ENCODE measurements at regions not wholly inside any gene's neighbourhood (a gene's known extent, or its start where the extent isn't known, plus 50 kb on each side); places are given as distances from the start of the nearest gene placed in this dataset.
A peak's percentile ranks its signal among the peaks of the same experiment; 100 is the strongest.

DNA sequence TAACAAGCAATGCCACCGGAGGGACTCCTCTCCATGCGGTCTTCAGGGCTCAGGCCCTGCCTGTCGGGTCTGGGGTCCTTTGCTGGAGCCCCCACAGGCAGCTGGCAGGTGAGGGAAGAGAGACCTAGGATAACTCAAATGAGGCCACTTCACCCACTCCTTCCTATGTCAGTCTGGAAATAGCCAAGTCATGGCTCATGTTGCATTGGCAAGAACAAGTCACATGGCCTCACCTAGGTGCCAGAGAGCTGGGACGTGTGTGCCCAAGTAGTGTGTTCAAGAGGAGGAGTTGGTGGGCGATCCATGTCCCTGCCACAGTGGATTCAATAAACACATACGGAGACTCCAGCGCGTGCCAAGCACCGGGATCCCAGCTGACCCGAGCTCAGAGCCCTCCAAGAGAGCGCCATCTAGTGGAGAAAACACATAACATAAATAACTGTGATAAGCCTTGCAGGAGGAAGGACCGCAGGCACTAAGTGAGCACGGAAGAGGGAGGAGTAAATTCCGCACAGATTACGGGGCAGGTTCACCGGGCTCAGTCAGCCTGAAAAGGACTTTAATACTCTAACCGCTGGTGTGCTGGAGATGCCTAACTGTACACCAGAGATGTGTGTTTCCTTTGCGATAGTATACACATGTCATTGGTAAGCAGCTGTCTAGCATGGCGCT, 580.8 kb downstream of the CCDC171 start:
- peak; percentile 90 for DNase-seq (ENCODE audit: low read depth)

DNA sequence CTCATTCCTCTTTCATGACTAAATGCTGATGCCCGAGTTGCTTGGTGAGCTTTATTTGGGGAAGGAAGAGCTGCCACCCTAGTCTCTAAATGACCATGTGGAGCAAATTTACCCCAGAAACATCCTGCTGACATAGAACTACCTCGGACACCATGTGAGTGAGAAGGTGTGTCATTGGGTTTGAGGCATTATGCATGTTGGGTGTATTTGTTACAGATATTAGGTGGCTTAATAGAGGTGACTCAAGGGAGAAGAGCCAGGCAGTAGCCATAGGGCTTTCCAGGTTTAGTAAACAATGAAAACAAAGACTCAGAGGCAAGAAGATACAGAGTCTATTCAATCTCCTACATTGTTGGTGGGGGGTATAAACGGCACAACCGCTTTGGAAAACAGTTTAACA, 581.5 kb downstream of the CCDC171 start:
- DNase-seq (ENCODE audit: low read depth) = no peak

DNA sequence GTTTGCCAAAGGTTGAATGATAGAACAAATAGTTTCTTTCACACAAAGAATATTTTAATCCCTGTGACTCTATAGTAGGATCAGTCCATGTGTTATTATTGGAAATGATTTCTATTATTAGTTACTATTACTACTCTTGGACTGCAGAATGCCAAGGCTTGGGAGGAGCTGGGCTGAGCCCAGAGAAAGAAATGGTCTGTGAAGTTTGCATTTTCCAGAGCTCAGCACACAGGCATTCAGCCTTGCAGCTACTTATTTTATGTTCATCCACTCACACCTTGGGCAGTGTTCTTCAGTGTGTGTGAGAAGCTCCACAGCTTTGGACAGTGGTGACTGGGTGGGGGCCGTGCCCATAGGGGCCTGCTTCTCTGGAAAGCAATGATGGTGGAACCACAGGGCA, 583.1 kb downstream of the CCDC171 start:
- DNase-seq (ENCODE audit: low read depth) = no peak

DNA sequence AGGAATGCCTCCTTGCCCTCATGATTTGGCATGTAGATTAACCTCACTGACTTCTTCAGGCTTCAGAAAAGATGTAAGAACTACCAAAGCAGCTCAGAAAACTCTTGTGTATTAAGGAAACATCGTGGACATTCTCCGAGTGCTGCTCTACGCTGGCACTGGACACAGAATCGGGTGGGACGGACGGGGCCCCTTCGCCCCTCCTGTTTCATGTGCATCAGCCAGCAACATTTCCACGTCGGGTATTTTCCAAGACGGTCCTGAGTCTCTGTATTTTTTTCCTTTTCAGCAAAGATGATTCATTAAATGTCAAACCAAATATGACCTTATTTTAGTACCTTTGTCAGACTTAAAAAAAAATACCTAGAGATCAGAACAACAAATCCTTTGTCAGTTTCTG, 583.6 kb downstream of the CCDC171 start:
- no peak for DNase-seq (ENCODE audit: low read depth)

DNA sequence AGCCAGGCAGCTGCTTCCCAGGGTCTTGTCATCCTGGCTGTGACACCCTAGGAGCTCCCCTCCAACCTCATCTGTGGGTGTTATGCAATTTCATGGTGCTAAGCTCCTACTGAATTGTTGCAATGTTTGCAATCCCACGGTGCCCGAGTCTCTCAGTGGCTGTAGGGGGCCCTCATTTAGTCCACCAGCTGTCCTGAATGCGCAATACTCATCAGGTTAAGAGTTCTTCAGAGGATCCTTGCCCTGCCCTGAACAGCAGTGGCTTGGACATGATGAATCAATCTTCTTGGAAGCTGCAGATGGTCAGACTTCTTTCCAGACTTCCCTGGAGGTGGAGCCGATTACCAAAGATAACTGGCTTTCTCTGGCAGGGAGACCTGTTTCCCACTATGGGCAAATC, 584.1 kb downstream of the CCDC171 start:
- peak; percentile 93 for DNase-seq (ENCODE audit: low read depth)

DNA sequence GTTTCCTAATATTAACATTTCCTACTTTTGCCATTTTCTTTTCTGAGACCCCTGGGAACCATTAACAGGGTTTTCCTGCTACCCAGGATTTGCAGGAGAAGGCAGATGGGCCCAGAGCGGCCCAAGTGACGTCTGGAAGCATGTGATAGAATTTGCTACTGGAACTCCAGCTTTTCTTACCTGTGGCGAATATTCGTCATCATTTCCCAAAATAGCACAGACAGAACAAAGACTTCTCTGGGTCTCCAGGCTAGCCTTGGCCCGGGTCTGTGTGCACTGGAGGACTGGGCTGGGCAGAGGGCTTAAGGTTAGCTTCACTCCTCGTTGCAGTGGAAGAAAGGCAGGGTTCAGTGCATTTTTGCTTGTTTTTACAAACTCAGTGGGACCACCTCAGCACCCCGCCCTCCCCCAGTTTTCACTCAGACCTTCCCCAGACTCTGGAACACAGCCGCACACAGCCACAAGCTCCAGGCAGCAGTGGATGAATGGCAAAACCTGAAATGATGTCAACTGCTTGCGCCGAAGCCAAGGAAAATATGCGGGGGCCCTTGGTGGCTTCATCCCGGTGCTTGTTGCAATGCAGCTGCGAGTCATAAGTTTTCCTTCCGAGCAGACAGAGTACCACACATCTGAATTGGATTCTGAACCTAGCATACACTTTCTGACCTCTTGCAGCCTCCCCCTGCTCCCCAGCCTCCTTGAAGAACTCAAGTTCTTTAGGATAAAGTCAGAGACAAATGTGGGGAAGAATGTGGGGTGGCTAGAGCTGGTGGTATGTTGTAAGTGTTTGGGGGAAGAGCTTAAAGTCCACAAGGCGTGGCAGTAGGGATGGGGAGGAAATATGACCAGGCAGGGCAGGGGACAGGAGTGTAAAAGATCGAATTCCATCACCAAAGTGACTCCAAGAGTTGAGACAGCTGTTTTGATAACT, 586.0 kb downstream of the CCDC171 start:
- peak; percentile 88 for DNase-seq (ENCODE audit: low read depth)

DNA sequence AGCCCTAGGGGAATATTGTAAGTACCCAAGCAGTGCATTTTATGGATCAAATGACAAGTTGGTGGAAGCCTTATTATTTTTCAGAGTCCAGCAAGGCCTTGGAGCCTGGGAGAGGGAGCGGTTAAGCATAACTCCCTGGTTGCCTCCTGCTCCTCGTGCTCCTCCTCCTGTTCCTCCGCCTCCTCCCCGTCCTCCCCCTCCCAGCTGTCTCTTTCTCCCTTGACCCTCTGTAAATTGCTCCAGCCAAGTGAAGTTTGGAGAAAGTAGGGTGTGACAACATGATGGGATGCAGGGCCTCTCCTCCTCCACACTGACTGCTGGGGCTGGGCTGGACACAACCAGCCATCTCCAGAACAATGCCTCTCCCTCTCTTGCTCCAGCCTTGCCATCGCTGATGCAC, 586.9 kb downstream of the CCDC171 start:
- peak; percentile 53 for DNase-seq (ENCODE audit: low read depth)

DNA sequence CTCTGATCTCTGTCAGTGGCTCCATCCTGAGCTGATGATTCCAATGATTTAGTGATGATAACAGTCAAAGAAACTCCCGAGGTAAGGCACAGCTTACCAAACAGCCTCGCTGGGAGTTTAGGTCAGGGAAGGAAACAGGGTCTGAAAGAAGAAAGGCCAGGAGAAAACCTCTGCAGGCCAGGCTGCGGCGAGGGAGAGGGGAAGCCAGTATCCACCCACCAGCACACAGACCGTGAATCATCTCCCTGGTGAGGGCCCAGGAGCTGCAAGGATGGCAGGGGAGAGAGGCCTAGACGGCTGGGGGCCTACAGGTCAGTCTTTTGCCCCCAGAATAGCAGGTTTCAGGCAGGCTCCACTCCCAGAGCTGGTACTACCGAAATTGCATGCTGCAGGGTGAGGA, 590.5 kb downstream of the CCDC171 start:
- DNase-seq (ENCODE audit: low read depth) = peak; percentile 70

DNA sequence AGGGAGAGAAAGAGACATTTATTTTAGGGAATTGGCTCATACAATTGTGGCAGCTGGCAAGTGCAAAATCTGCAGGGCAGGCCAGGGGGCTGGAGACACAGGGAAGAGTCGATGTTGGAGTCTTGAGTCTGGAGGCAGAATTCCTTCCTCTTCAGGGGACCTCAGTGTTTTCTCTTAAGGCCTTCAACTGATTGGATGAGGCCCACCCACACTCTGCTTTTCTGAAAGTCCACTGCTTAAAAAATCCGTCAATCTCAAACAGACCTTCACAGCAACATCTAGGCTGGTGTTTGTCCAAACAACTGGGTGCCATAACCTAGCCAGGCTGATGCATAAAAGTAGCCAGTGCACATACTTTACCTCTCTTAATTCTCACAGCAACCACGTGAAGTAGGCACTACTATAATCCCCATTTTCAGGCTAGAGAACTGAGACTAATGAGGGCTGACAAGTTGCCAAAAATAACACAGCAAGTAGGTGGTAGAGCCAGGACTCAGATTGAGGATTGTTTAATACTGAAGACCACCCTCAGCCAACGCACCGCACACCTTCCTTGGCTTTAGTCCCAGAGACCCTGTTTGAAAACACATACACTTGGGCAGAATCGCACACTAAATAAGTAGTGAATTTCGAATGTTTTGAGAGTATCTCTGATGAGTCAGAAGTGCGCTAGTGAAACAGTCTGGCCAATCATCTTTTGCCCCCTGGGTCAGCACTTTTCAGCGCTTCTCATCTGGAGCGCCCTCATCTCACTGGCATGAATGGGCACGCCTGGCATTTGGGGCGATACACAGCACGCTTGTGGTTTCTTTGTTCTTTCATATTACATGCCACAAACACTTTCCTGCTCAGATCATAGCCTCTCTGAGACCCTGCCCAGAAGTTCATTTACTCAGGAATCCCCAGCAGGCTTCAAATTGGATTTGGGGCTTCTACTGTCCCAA, 591.4 kb downstream of the CCDC171 start:
- peak; percentile 61 for DNase-seq (ENCODE audit: low read depth)

DNA sequence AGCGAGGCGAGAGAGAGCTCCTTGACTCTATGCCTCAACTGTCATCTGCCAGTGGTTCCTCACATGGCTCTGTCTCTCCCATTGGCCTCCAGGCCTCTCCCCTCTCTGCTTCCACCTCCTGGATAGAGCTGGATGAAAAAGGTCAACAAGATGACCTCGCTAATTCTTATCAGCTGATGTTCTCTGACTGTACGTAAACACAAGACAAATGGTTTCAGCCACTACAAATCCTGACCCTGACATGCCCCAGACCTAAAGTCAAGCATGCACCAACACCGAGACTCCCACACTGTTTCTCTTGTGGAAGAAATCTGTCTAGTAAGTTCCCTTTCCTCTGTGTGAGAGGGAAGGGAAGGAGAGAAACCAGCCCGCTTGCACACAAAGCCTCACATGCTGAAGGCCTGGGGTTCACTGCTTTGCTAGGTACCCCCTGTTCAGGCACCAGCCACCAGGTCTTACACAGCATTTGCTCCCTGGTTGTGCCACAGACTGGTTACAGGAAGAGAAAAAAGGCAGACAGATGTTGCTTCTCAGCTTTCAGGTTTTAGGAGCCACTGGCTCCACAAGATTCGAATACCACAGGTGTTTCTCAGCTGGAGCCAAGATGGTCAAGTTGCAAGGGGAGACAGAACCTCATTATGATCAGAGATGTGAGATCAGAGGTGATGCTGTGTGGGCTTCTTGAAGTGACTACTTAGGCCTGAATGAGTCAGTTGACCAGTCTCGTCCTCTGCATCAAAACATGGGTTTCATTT, 592.5 kb downstream of the CCDC171 start:
- DNase-seq (ENCODE audit: low read depth) = peak; percentile 98

DNA sequence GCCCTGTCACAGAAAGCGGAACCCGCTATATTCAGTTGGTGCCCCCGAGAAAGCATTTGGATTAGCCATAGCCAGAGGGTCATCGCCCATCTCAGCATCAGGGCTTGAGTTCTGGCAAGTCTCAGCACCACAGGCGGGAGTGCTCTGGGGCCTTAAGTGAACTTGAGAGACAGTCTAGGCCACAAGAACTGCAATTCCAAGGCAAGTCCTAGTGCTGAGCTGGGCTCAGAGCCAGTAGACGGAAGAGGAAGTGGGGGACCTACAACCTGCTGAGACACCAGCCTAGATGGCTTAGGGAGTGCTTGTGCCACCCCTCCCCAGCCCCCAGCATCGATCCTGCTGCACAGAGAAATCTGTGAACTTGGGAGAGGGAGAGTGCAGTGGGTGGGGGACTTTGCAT, 594.9 kb downstream of the CCDC171 start:
- DNase-seq (ENCODE audit: low read depth) = no peak

DNA sequence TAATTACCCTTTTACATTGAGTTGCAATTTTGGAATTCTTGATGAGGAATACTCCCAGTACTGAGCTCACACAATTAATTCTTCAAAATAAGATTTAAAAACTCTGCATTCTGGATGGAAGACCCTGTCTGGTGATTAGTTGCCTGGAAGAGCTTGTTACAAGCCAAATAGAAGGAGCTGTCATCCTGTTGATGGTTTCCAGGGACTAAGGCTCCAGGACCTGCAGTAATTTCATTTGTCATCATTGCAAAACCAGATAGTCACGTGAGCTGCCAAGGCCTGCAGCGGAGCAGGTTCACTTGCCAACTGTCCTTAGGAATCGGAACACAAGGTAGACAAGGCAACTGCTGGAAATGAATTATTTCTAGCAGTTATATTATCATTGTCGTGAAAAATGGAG, 597.7 kb downstream of the CCDC171 start:
- peak; percentile 98 for DNase-seq (ENCODE audit: low read depth)

DNA sequence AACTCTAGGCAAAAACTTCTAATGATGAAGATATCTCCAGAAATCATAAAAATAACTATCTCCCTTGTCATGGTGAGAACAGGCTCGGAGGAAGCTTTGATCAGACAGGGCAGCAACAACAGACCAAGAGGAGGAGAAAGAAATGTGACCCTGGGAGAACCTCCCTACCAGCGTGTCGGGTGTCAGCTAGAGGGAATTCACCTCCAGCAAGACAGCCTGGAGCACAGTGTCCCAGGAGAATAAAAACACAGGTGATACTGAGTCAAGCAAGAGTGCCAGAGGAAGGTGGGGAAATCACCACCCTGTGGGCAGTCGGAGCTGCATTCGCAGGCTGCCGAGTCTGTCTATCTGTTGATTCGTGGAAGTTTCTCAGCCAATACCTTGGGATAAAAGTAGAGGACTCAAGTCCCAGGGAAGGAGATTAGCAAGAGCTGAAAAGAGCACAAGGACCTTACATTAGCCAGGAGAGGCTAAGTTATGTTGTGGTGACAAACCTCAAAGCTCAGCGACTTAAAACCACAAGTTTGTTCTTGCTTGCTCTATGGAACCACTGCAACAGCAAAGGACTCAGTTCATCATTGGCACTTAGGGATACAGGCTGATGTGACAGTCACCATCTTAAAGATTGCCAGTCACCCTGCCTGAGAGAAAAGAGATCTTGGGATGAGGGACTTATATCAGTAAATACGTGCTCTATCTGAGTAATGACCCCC, 598.3 kb downstream of the CCDC171 start:
- no peak for DNase-seq (ENCODE audit: low read depth)

DNA sequence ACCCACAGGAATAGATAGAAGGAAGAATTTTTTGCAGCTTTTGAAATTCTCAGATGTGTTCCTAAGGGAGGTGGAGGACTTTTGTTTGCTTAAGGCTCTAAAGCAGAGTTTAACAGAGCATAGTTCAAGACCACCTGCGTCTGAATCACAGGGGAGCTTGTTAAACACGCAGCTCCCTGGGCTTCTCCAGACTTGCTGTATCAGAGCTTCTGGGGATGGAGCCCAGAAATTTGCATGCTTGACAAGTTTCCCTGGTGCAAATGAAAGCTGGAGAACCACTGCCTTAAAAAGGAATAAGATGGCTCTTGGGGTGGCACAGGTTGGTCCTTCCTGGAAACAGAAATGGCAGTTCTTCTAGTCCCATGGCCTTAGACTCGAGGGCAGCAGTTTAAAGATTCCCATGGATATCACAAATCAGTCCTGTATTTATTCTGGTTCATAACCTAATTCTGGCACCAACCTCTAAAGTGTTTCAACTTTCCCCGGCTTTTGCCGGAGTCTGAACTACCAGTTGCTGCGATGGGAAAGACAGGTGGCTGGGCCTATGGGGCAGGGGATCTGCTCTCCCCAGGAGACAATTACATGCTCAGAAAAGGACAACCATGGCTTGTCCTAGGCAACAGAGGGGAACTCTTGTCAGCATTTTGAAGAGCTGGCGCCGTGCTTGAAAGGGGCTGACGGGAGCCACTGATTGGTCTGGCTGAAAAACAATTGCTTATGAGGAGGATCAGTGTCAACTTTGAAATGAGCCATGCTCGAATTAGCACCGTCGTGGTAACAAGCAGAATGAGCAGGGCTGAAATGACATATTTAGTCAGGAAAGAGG, 599.6 kb downstream of the CCDC171 start:
- no peak for DNase-seq (ENCODE audit: low read depth)

DNA sequence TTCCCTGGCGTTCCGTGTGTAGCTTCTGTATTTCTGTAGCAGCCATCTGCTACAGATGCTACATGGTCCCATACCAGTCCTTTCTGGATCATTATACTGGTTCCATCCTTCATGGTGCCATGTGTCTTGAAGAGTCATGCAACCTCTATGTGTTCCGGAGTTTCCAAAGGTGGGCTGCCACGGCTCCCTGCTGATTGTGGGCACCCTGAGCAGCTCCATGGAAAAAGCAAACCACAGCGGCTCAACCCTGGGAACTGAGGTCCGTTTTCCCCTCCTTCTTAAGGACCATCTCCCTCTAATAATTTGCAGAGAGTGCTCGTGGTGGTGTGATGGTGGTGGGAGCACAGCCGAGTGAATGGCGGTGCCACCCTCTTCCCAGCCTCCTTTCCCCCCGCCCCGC, 600.4 kb downstream of the CCDC171 start:
- DNase-seq (ENCODE audit: low read depth) = no peak

DNA sequence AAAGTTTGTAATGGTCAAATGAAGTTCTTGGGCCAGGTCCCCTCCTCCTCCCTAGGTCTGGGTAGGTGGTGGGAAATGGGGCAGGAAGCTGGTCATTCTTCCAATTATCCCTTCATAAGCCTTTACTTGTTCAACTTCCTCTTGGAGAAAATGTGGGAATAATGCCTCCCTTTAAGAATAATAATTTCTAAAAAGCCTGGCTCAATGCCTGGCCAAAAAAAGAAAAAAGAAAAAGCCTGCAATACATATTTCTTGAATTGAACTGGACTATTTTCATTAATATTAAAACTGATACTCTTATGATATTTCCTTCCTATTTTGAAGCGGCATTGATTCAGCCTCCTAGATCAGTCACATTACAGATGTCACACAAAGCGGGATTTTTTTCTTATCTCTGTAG, 600.9 kb downstream of the CCDC171 start:
- no peak for DNase-seq (ENCODE audit: low read depth)

DNA sequence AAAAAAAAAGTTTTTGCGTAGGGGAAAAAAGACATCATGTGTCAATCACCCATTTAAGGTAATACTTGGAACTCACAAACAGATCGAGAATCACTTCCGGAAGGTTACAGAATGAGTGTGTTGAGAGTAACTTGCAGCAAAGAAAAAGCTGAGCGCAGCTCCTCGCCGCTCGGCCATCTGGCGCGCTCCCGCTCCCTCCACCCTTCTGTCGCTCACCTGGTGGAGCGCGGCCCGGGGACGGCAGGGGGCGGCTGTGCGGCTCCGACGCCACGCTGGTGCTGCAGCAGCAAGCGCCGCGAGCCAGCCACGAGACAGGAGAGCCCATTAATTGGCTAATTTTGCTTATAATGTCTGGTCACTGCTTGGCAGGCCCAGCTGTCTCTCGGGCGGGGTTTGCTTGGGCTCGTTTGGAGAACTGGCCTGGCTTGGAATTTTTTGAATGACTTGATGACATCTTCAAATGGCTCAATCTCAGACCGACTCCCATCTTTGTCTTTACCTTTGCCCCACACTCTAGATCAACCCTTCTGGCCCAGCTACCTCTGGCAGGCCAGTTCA, 601.8 kb downstream of the CCDC171 start:
- no peak for DNase-seq (ENCODE audit: low read depth)

DNA sequence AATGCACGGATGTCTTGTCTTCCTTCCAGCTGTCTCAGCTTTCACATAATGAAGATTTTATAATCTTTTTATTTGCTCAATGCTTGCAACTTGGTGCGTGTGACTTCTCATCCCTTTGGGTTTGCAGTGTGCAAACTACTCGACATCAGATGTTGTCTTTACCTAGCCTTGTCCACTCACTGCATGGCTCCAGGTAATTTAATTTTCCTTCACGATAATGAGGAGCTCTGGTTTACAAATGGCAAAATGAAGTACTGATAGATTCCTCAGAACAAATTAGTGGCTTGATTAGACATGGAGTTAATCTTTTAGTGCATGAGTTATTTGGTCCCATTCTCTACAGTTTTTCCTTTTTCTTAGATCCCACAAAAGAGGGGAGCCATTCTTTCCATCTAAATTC, 603.0 kb downstream of the CCDC171 start:
- no peak for DNase-seq (ENCODE audit: low read depth)

DNA sequence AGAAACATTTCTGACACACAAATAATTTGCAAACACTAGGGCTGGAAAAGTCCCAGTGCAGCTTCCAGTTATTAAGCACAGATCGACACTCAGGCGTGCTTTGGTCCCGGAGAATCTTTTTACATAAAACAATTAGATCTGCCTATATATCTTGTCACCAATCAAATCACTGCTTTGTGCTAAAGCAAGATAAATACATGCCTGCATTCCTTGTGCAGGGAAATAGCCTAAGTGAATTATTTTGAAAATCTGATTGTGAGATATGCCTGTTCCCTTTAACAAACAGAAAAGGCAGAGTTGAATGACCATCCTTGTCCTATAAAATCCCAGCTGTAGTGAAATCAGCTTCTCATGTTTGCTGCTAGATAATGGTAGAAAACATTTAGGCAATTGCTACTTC, 604.4 kb downstream of the CCDC171 start:
- no peak for DNase-seq (ENCODE audit: low read depth)

DNA sequence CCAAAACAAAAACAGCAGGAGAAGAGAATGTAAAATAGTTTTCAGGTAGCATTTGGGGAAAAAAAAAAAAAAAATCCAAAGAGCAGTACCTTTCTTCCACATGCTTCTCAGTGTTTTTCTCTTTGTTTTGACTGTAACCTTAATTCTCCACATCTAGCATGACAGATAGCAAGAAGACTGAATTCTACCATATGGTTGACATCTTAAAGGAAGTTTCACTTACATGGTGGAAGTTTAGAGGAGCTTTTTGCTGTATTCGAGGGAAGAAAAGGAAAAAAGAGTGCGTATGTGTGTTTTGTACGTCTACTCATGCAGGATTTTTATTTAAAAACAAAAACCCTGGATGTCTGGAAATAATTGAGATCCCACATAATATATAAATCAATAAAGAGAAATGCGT, 604.8 kb downstream of the CCDC171 start:
- no peak for DNase-seq (ENCODE audit: low read depth)
